Suppressor macrophage treated with lipopolysaccharide for 4 hours (primary cell): ENCODE measurements at regions not wholly inside any gene's neighbourhood (a gene's known extent, or its start where the extent isn't known, plus 50 kb on each side); places are given as distances from the start of the nearest gene placed in this dataset.

Source experiments
- DNase-seq: peaks from one replicate; pipeline ENCODE4 v3.0.0-alpha.2; 2020

GRCh38 chr19:5235458-5236219 lies 105.0 kb downstream of the PTPRS start:
- no peak for DNase-seq

- no peak for DNase-seq
Observed at GRCh38 chr19:5234412-5234811, 106.2 kb downstream of the PTPRS start.

DNA sequence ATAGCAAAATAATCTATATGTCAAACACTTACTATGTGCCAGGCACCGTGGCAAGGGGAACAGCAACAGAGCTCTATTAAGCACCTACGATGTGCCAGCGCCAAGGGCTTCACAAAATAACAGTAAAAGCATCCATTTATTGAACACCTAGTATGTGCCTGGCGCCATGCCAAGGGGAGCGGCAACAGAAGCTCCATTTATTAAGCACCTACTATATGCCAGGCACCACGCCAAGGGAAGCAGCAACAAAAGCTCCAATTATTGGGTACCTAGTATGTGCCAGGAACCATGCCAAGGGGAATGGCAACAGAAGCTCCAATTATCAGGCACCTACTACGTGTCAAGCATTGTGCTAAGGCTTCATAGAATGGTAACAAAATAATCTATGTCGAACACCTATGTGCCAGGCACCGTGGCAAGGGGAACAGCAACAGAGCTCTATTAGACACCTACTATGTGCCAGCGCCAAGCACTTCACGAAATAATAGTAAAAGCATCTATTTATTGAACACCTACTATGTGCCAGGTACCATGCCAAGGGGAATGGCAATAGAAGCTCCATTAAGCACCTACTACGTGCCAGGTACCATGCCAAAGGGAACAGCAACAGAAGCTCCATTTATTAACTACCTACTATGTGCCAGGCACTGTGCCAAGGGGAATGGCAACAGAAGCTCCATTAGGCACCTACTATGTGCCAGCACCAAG lies 107.7 kb downstream of the PTPRS start:
- DNase-seq: no peak

- no peak for DNase-seq
Observed at GRCh38 chr19:5231857-5232678, 108.5 kb downstream of the PTPRS start.

- no peak for DNase-seq
Observed at GRCh38 chr19:5230730-5231555, 109.7 kb downstream of the PTPRS start.

DNA sequence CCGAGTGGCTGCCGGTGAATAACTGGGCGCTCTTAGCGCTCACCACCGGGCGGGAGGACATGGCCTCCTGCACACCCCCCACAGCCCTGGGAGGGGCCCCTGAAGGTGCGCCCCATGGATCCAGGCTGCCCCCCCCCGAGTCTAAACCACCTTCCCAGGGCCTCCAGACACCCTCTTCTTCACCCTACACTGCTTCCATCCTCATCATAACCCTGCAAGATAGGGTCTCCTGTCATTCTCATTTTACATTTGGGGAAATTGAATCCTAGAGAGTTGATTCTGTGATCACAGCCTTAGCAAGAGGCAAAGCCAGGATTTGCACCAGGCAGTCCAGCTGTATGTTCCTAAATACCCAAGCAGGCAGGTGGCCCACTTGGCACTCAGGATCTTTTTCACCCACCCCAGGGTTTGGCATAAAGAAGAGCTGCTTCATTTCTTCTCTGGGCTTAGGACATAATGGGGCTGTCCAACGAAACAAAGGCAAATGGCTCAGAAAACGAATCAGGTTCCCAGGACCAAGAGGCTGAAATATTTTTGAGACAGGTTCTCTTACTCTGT lies 110.8 kb downstream of the PTPRS start:
- DNase-seq: no peak

DNA sequence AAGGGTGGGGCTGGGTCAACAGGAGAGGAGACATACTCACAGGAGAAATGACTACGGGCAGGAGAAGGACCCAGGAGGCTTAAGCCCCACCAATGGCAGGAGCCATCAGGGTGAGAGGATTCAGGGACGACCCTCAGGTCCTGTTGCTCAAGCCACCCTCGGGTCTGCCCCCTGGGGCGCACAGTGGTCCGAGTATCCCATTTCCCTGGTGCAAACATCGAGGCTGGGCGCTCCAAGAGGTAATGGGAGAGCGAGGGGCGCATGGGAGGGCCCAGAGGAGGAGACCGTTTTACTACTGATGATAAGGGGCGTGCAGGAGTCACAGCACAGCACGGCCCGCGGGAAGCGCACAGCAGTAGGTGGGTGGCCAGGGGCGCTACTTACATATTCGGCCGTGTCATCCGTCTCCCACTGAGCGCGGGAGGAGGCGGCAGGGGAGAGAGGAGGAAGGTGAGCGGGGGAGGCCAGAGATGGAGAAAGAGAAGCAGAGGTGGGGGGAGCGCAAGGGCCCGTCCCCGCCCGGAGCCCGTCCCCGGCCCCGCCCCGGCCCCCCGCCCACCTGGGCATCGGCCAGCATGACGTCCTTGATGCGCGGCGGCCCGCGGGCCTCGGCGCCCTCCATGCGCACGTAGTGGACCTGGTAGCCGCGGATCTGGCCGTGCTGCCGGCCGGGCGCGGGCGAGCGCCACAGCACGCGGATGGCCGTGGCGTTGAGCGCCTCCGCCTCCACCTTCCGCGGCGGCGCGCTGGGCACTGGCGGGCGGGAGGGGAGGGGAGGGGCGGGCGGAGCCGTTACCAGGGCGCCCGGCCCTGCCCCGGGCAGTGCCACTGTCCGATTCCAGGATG lies 111.5 kb downstream of the PTPRS start:
- DNase-seq: peak; percentile 2

DNA sequence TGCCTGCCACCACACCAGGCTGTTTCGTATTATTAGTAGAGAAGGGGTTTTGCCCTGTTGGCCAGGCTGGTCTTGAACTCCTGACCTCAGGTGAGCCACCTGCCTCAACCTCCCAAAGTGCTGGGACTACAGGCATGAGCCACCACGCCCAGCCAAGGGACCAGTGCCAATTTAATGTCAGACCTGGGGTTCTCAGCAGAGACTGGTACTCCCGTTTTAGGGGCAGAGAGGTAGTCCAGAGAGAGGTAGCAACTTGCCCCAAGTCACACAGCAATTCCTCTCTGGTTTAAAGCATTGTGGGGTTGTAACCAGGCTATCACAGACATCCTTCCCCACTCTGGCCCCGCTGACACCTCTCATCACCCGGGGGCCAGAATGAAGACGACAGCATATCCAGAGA lies 112.1 kb downstream of the PTPRS start:
- DNase-seq: no peak

DNA sequence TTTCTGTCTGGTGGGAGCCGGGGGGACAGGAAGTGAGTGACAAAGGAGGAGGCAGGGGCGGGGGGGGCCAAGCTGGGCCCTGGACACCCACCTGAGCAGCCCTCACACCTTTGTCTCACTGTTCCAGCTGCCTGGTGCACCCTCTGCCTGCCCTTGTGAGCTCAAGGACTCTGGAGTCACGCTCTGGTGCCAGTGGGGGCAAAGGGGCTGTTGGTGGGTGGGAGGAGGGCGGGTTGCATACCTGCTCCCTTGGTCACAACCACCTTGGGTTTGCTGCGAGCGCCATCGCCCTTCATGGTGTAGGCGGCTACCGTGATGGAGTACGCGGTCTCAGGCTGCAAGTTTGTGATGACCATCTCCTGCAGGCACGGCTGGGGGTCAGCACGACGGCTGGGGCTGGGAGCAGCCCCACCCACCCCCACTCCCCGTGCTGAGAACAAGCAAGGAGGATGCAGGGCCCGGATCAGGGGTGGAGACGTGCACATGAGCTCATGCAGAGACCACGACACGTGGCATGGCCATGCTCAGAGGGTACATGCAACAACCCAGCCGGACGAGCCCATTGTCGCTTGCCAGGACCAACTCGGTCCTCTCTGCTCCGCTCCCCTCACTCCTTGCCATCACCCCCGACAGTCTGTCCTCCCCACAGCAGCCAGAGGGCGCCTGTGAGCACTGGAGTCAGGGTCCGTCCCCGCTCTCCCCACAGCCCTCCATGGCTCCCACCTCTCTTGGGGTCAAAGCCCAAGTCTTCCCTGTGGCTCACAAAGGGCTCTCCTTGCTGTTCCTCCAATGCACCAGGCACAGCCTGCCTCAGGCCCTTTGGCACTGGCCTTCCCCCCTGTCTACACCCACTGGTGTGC lies 114.9 kb downstream of the PTPRS start:
- DNase-seq: no peak

- no peak for DNase-seq
Observed at GRCh38 chr19:5224480-5224879, 116.1 kb downstream of the PTPRS start.

DNA sequence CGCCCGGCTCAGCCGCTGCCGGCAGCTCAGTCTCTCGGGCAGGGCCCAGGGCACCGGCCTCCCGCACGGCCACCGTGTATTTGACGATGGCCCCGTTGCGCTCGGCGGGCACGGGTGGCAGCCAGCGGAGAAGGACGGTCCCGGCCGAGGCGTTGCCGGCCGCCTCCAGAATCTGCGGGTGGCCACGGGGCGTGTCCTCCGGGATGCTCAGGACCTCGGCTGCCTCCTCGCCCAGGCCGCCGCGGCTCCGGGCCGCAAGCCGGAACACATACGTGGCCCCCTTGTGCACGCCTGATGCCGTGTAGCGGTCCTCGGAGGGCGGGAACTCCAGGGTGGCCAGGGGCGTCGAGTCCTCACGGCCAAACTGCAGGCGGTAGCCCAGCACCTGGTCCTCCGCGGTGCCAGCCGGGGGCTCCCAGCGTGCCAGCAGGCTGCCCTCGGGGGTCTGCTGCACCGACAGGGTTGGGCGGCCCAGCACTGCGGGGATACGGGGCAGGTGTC lies 117.7 kb downstream of the PTPRS start:
- DNase-seq: no peak

GRCh38 chr19:5222178-5222577 lies 118.4 kb downstream of the PTPRS start:
- no peak for DNase-seq

DNA sequence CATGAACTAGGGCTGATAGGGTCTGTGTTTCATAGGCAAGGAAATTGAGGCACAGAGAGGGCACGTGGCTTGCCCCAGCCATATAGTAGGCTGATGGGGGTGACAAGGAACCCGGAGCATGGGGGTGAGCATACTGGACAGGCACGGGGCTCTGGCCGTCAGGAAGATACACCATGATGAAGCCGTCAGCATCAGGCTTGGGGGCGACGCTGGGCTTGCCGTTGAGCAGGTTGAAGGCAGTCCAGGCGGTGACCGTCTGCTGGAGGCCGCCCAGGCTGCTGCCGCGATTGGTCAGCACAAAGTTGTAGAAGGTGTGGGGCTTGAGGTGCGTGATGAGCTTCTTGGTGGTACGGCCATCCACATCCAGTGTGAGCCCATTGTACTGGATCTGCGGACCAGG lies 119.7 kb downstream of the PTPRS start:
- DNase-seq: no peak

GRCh38 chr19:5220361-5220760 lies 120.3 kb downstream of the PTPRS start:
- DNase-seq: no peak

- DNase-seq: no peak
Observed at GRCh38 chr19:5219551-5220304, 120.9 kb downstream of the PTPRS start.

DNA sequence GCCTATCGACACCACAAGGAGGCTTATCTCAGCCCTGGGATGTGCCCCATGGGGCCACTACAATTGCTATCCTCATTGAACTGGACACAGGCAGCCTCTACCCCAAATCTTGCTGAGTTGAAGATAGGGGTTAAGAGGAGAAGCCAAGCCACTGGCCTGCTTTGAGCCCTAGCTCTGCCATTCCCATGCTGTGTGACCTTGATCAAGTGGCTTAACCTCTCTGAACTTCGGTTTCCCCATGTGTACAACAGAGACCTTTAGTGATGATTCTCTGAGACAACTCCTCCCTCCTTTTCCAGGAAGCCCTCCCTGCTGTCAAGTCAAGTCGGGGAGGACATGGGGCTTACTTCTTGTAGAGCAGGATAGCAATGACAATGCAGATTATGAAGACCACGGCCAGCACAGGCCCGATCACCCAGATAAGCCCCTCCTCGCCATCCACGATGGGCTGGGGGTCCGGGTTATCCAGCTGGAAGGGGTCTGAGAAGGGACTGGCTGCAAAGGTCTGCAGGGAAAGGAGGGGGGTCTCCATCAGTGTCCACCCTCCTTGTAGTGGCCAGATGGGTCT lies 121.6 kb downstream of the PTPRS start:
- DNase-seq: no peak

- no peak for DNase-seq
Observed at GRCh38 chr19:5218255-5218855, 122.3 kb downstream of the PTPRS start.

- DNase-seq: no peak
Observed at GRCh38 chr19:5217171-5217570, 123.4 kb downstream of the PTPRS start.
